HCT116 (cell line): ENCODE measurements at regions not wholly inside any gene's neighbourhood (a gene's known extent, or its start where the extent isn't known, plus 50 kb on each side); places are given as distances from the start of the nearest gene placed in this dataset.

Source experiments
- ATAC-seq: fragments of 200-7000 bp; cut with Tn5 transposase; 2 replicates; pipeline ENCODE4 v1.9.1; 2020; ENCODE audit warnings: mild to moderate bottlenecking, moderate library complexity
- BruUV-seq: library from RNA; stranded (reverse); fragments of 400-500 nt; replicated peaks from 2 replicates; lab custom pipeline; 2021; lab: Mats Ljungman, UMichigan
- CTCF ChIA-PET: fragments of 300-600 bp; sonication (Branson Sonifier 250); formaldehyde crosslinking; loops from one replicate; lab custom pipeline; 2021; ENCODE audit warnings: antibody characterized with exemption; lab: Charles Lee
- POLR2A ChIA-PET: fragments of 300-600, 350-600 bp; sonication (Branson Sonifier 250); formaldehyde crosslinking; loops from one replicate; lab custom pipeline; 2021; ENCODE audit warnings: antibody characterized with exemption; lab: Charles Lee
- RAD21 ChIA-PET, 2 experiments: fragments of 300-600 bp; sonication (Branson Sonifier 250); formaldehyde crosslinking; loops; one replicate each; lab custom pipeline; 2023; ENCODE audit warnings: low total read pairs in 2 of 2; ENCODE audit not compliant: uncharacterized antibody in 2 of 2, unreplicated experiment in 2 of 2, low non-redundant PET in 1 of 2; lab: Charles Lee
- DNase-seq: peaks from one replicate; pipeline ENCODE4 v3.0.0-alpha.2; 2010; ENCODE audit warnings: low read depth, low spot score
- H2AFZ ChIP-seq: fragments of 200-600 bp; shearing (Covaris generic), sonication (generic); 2 replicates; pipeline ENCODE4 v1.6.1; 2017; ENCODE audit warnings: low read depth, mixed run types, mixed read lengths, antibody characterized with exemption, low read length; ENCODE audit not compliant: poor library complexity, severe bottlenecking
- H3K27ac ChIP-seq: 2 replicates; pipeline ENCODE4 v1.5.1; 2012; ENCODE audit warnings: low read depth, low read length
- H3K27me3 ChIP-seq: fragments of 200-600 bp; sonication (generic); 2 replicates; pipeline ENCODE4 v1.6.1; 2016; ENCODE audit warnings: mixed run types, low read length, mixed read lengths; ENCODE audit not compliant: insufficient read depth
- H3K36me3 ChIP-seq, 2 experiments: fragments of 200-500 bp in 1 of 2; fragments of 200-600 bp in 1 of 2; sonication (Bioruptor generic) in 1 of 2; sonication (generic) in 1 of 2; 2 replicates each; pipeline versions ENCODE4 v1.5.1 to v1.6.1; 2014 to 2016; ENCODE audit warnings: low read length in 2 of 2, inconsistent platforms in 1 of 2, mixed read lengths in 1 of 2, mixed run types in 1 of 2; ENCODE audit not compliant: insufficient read depth in 2 of 2, control insufficient read depth in 1 of 2
- H3K4me1 ChIP-seq, 2 experiments: fragments of 200-600 bp in 1 of 2; sonication (generic) in 1 of 2; 2 replicates each; pipeline versions ENCODE4 v1.5.1 to v1.6.1; 2012 to 2017; ENCODE audit warnings: low read length in 2 of 2, inconsistent platforms in 1 of 2, mild to moderate bottlenecking in 1 of 2, mixed read lengths in 1 of 2, mixed run types in 1 of 2, moderate library complexity in 1 of 2; ENCODE audit not compliant: insufficient read depth in 2 of 2, control insufficient read depth in 1 of 2
- H3K4me2 ChIP-seq: fragments of 200-600 bp; sonication (generic); 2 replicates; pipeline ENCODE4 v1.6.1; 2017; ENCODE audit warnings: mixed run types, low read length, mixed read lengths
- H3K4me3 ChIP-seq, 2 experiments: fragments of 200-600 bp in 1 of 2; sonication (generic) in 1 of 2; replicated peaks in 1 of 2; 2 replicates each; pipeline ENCODE4 v1.5.1; 2011 to 2016; ENCODE audit warnings: low read length in 2 of 2, control low read depth in 1 of 2, low read depth in 1 of 2, mild to moderate bottlenecking in 1 of 2, mixed read lengths in 1 of 2, mixed run types in 1 of 2
- H3K79me2 ChIP-seq: fragments of 200-600 bp; sonication (generic); 2 replicates; pipeline ENCODE4 v1.6.1; 2017; ENCODE audit warnings: mild to moderate bottlenecking, mixed run types, low read length, moderate library complexity, mixed read lengths; ENCODE audit not compliant: insufficient read depth
- H3K9ac ChIP-seq: fragments of 200-600 bp; sonication (generic); 2 replicates; pipeline ENCODE4 v1.6.1; 2016; ENCODE audit warnings: low read length, mixed read lengths
- H3K9me2 ChIP-seq: fragments of 200-600 bp; sonication (generic), shearing (Covaris generic); 2 replicates; pipeline ENCODE4 v1.6.1; 2017; ENCODE audit warnings: mixed run types, mild to moderate bottlenecking, moderate library complexity; ENCODE audit not compliant: insufficient read depth
- H3K9me3 ChIP-seq, 2 experiments: fragments of 200-500 bp in 1 of 2; fragments of 200-600 bp in 1 of 2; sonication (Bioruptor generic) in 1 of 2; sonication (generic) in 1 of 2; 2 replicates each; pipeline ENCODE4 v1.6.1; 2014 to 2017; ENCODE audit warnings: low read length in 2 of 2, mixed read lengths in 2 of 2, inconsistent platforms in 1 of 2, low read depth in 1 of 2, mild to moderate bottlenecking in 1 of 2, mixed run types in 1 of 2, moderate library complexity in 1 of 2; ENCODE audit not compliant: control insufficient read depth in 1 of 2, insufficient read depth in 1 of 2
- H4K20me1 ChIP-seq: fragments of 200-600 bp; sonication (generic), shearing (Covaris generic); 2 replicates; pipeline ENCODE4 v1.6.1; 2017; ENCODE audit warnings: mixed run types, mild to moderate bottlenecking, moderate library complexity; ENCODE audit not compliant: insufficient read depth
- ATF3 ChIP-seq: IDR thresholded peaks from 2 replicates; pipeline ENCODE4 v1.6.1; 2012
- CEBPB ChIP-seq: IDR thresholded peaks from 2 replicates; pipeline ENCODE4 v1.6.1; 2012; ENCODE audit warnings: low read depth
- EGR1 ChIP-seq: IDR thresholded peaks from 2 replicates; pipeline ENCODE4 v1.6.1; 2012; ENCODE audit warnings: low read depth
- ELF1 ChIP-seq: IDR thresholded peaks from 2 replicates; pipeline ENCODE4 v1.6.1; 2012; ENCODE audit warnings: low read depth, borderline replicate concordance
- EZH2 ChIP-seq: fragments of 200-600 bp; sonication (generic); IDR thresholded peaks from 2 replicates; pipeline ENCODE4 v1.6.1; 2017; ENCODE audit warnings: antibody characterized with exemption, mixed run types
- EZH2phosphoT487 ChIP-seq: fragments of 200-600 bp; IDR thresholded peaks from 2 replicates; pipeline ENCODE4 v1.6.1; 2018; ENCODE audit warnings: antibody characterized with exemption, borderline replicate concordance
- RAD21 ChIP-seq: IDR thresholded peaks from 2 replicates; pipeline ENCODE4 v1.6.1; 2012; ENCODE audit warnings: low read depth, mild to moderate bottlenecking
- REST ChIP-seq: IDR thresholded peaks from 2 replicates; pipeline ENCODE4 v1.6.1; 2012; ENCODE audit warnings: low read depth
- SIN3A ChIP-seq: IDR thresholded peaks from 2 replicates; pipeline ENCODE4 v1.6.1; 2012; ENCODE audit warnings: low read depth
- SRF ChIP-seq: IDR thresholded peaks from 2 replicates; pipeline ENCODE4 v1.6.1; 2012; ENCODE audit warnings: low read depth
- TCF7L2 ChIP-seq: IDR thresholded peaks from 2 replicates; pipeline ENCODE4 v1.7.0; 2011; ENCODE audit warnings: borderline replicate concordance, inconsistent platforms; ENCODE audit not compliant: insufficient read depth, insufficient read length; ENCODE audit errors: extremely low read depth
- ZBTB33 ChIP-seq: IDR thresholded peaks from 2 replicates; pipeline ENCODE4 v1.6.1; 2011; ENCODE audit warnings: mild to moderate bottlenecking, low read length, moderate library complexity; ENCODE audit not compliant: insufficient replicate concordance; ENCODE audit errors: extremely low read depth
- ZFX ChIP-seq: fragments of 450-650 bp; IDR thresholded peaks from 2 replicates; pipeline ENCODE4 v1.6.1; 2017
- ZNF274 ChIP-seq: fragments of 200-500 bp; sonication (Bioruptor generic); IDR thresholded peaks from 2 replicates; pipeline ENCODE4 v1.6.1; 2014; ENCODE audit warnings: mild to moderate bottlenecking, low read depth, low read length, inconsistent platforms
- intact Hi-C: fragments of 100-400 bp; cut with micrococcal nuclease; formaldehyde crosslinking; loops from 2 replicates; pipeline ENCODE4 v1.10.0; 2022

GRCh38 chr13:60721063-60721462 lies 324.0 kb downstream of the TDRD3 start (continued):
- TF ChIP-seq ZBTB33 = no peak
- TF ChIP-seq EZH2 = no peak
- TF ChIP-seq EGR1 = no peak
- no peak for TF ChIP-seq RAD21

GRCh38 chr13:60720590-60720989 lies 323.6 kb downstream of the TDRD3 start:
- Histone ChIP-seq H3K27ac (no peak overlapping the region), H3K4me3 (no peak overlapping the region), H3K79me2 (no peaks in the 10 kb centered on the region), H2AFZ (no peak overlapping the region), H3K9ac (no peak overlapping the region), H3K4me2 (no peak overlapping the region), H3K4me1 (no peaks in the 10 kb centered on the region), H4K20me1 (no peaks in the 10 kb centered on the region), H3K9me3 (no peaks in the 10 kb centered on the region), H3K36me3 (no peaks in the 10 kb centered on the region), H3K9me2 (no peaks in the 10 kb centered on the region), H3K27me3 (no peaks in the 10 kb centered on the region)
- intact Hi-C loops = no loop called here
- POLR2A ChIA-PET = no interaction called here
- DNase-seq (no peak), ATAC-seq (no peak)
- BruUV-seq = no TSS peak
- RAD21 ChIA-PET = no interaction called here
- no peak for TF ChIP-seq TCF7L2
- CTCF ChIA-PET = no interaction called here

- no peak overlapping the region for H3K9ac ChIP-seq
- no peaks in the 10 kb centered on the region for H3K27me3 ChIP-seq
- no peaks in the 10 kb centered on the region for H3K79me2 ChIP-seq
- H3K4me1 ChIP-seq = no peaks in the 10 kb centered on the region
- no peaks in the 10 kb centered on the region for H4K20me1 ChIP-seq
- no peaks in the 10 kb centered on the region for H3K36me3 ChIP-seq
- H3K4me2 ChIP-seq = no peak overlapping the region
- no peak overlapping the region for H3K27ac ChIP-seq
- H3K9me2 ChIP-seq = no peaks in the 10 kb centered on the region
- ChIA-PET POLR2A (no interaction called here), CTCF (no interaction called here), RAD21 (no interaction called here)
- DNase-seq (no peak), ATAC-seq (no peak)
- intact Hi-C loops = no loop called here
- no peak overlapping the region for H3K4me3 ChIP-seq
- no peaks in the 10 kb centered on the region for H3K9me3 ChIP-seq
- no peak overlapping the region for H2AFZ ChIP-seq
- no TSS peak for BruUV-seq
- TF ChIP-seq ZNF274 (no peak), SRF (no peak), EGR1 (no peak), EZH2 (no peak), ELF1 (no peak), CEBPB (no peak), SIN3A (no peak), ATF3 (no peak), REST (no peak), RAD21 (no peak), TCF7L2 (no peak), ZFX (no peak), EZH2phosphoT487 (no peak)
Observed at GRCh38 chr13:60716313-60716712, 319.3 kb downstream of the TDRD3 start.
